GM19372 (cell line): ENCODE measurements at regions not wholly inside any gene's neighbourhood (a gene's known extent, or its start where the extent isn't known, plus 50 kb on each side); places are given as distances from the start of the nearest gene placed in this dataset.

ENCODE experiments used
- ATAC-seq: cut with Tn5 transposase; IDR thresholded peaks from one replicate; pipeline ENCODE4 v1.9.1; 2021; ENCODE audit warnings: mild to moderate bottlenecking, low read depth, moderate library complexity; ENCODE audit not compliant: unreplicated experiment

DNA sequence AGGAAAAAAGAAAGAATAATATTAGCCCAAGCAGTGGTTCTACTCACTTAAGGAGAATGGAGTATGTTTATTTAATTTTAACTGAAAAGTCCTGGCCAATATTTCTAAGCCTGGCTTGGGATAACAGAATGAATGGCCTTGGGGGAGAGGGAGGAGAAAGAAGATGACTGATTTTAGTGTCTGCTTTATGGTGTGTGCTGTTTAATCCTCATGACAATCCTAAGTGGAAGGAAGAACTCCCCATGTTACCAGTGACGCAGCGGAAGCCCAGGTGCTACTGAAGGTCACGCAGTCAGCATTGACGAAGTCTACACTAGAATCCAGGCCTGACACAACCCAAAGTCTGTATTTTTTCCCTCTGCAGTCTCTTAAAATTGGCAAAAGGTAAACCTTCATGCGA, 50.5 kb downstream of the PALM2AKAP2 start:
- no peak for ATAC-seq

DNA sequence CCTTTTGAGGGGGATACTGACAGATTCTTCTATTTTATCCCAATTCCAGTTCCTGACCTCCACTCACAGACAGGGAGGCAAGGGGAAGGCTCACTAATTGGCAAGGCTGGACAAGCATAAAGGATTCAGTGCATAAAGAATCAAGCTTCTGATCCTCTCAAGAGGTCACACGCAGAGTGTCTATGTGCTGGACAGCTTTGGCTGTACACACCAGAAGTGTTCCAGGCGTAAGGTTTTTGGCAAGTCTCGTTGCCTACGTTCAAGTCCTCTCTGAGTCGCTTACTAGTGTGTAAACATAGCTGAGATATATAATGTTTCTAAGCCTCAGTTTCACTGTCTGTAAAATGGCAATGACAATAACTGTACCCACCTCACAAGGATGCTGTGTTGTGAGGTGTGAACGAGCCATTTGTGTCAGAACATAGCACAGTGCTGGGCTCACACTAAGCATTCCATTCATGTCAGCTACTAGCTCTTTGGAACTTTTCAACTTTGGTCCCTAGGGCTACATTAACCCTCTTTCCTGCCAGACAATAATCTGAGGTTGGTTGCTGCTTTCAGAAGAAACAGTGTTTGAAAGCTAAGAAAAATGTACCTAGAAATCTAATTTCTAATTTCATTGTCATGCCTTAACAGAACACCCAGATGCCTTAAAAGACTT, 52.1 kb downstream of the PALM2AKAP2 start:
- ATAC-seq = no peak

DNA sequence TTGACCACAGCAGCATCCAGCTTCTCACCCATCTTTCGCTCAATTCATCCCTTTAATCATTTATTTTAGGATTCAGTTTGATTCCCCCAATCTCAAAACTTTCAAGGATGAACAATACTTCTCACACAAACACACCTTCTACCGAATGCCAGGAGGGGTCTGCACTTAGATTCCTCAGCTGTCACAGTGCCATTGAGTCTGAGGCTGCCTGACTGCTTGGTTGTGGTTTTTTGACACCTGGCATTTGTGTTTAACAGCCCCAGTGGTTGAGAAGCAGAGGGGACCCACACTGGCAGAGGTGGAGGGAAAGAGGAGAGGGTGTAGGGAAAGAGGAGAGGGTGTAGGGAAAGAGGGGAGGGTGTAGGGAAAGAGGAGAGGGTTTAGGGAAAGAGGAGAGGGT, 54.9 kb downstream of the PALM2AKAP2 start:
- no peak for ATAC-seq

DNA sequence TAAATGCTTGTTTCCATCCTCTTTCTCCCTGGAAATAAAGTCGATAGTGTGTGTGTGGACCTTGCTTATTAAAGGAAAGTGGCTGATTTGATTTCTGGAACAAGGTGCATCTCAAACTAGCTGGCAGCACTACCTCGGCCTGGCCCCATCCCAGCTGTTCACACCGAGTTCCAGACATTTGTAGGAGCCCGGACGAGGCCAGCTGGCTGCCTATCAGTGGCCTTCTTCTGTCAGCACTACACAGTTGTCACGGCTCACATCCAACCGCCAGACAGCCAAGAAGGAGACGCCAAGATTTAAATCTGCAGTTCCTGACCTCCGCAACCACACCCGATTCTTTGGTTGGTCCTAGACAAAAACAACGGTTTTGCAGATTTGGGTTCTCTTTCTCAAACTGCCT, 63.6 kb downstream of the PALM2AKAP2 start:
- no peak for ATAC-seq

DNA sequence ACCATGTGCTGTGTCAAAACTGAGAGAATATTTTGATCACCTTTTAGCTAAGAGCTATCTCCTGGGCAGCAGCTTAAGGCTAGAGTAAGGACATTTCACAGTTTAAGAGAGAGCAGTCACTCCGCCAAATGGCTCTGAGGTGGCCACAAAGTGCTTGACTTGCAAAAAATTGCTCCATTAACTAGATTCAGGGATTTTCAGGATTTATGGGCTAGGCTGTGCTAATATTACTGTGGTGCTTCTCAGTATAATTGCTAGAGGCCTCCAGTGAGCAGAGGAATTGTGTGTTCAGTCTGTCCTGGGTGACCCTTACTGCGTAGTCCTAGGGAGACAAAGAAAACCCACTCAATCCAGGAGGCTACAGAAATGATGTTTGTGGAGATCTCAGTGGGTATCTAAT, 65.2 kb downstream of the PALM2AKAP2 start:
- no peak for ATAC-seq

DNA sequence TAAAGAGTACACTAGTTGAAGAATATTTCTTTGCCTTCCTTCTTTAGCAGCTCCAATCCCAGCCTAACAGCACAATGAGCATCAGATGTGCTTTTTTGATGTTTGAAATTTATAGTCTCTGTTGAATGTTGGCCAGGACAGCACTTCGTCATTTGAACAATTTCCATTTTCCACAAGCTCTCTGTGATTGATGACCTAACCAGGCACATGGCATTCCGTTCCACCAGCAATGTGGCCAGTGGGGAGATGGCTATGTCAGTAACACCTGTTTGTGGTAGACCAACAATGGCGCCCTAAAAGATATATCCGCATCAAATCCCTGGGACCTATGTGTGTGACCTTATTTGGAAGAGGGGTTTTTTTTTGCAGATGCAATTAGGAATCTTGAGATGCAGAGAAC, 66.8 kb downstream of the PALM2AKAP2 start:
- no peak for ATAC-seq

DNA sequence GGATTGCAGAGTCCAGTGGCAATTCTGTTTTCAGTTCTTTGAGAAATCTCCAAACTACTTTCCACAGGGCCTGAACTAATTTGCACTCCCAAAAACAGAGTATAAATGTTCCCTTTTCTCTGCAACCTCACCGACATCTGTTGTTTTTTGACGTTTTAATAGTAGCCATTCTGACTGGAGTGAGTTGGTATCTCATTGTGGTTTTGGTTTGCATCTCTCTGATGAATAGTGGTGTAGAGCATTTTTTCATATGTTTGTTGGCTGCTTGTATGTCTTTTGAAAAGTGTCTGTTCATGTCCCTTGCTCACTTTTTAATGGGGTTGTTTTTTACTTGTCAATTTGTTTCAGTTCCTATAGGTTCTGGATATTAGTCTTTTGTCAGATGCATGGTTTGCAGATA, 72.6 kb downstream of the PALM2AKAP2 start:
- no peak for ATAC-seq

DNA sequence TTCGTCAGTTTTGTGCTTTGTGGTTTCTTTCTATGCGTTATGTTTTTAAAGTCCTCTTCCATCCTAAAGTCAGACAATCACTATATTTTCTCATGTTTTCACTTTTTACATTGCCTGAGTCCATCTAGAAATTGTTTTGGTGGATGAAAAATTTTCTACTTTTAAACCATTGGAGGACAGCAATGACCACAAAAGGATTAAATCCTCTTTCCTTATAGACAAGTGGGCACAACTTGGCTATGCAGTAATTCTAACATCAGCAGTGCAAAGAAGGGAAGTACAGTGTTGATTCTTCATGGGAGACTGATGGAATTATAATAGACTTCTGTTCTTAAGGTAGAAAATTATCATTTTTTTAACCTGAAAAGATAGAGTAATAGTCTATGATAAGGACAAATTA, 75.5 kb downstream of the PALM2AKAP2 start:
- ATAC-seq = no peak

DNA sequence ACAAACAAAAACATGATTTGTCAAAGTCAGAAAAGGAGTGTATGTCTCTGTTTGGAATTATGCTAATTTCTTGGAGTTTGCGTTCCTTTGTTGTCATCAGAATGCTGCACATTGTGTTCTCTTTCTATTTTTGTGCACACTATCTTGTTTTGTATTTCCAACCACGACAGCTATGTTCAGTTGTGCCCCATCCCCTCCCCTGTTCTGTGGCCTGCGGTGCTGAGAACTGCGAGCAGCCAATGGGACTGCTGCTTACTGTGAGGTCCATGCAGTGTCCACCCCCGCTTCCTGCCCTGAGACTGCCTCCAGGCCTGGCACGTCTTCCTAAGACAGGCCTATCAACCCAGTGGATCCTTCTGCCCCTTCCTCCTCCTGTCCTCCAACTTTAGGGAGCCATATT, 76.8 kb downstream of the PALM2AKAP2 start:
- ATAC-seq = no peak

DNA sequence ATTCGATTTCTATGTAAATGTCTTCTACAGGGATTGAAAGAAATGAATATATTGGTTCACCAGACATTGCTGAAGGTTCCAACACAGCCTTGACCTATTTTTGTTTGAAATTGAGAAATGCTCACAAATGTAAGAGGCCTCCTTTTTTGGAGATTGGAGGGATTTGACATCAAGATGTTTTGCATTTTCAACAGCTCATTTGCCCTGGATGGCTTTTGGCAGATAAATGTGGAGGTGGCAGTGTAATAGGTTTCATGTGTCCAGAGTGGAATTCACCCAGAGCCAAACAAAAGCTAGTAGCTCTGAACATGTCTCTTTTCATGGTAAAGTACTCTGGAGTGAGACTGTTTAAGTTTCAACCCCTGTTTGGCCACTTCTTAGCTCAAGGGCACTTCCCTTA, 77.3 kb downstream of the PALM2AKAP2 start:
- ATAC-seq = no peak

DNA sequence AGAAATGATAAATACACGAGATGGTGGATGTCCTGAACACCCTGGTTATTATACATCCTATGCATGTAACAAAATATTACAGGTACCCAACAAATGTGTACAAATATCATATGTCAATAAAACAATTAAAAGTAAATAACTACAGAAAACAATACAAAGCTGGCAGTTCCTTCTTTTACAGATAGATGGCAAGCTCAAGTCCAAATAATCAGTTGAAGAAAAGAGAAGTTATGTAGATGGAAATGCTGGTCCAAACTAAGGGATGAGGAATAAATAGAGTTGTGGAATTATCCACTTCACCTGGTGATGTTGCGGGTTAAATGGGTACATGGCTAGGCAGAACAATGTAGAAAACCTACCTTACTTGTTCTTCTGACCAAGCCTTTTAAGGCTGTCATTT, 79.4 kb downstream of the PALM2AKAP2 start:
- no peak for ATAC-seq

DNA sequence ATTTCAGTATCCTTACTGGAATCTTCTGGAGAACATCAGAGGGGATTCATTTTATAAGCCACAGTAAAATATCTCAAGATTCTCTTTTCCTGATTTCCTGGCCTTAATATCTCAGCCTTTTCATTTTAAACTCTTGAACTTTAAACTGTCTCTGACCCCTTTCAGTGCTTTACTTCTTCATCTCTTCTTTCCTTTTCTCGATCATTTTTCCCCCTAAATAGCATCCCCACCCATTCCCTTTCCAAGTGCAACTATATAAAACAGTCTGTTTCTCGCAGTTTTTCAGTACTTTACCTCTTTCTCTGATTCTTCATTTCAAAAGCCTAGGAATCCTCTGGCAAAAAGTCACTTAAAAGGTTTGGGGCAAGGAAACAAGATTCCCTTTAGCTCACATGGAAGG, 80.5 kb downstream of the PALM2AKAP2 start:
- no peak for ATAC-seq

DNA sequence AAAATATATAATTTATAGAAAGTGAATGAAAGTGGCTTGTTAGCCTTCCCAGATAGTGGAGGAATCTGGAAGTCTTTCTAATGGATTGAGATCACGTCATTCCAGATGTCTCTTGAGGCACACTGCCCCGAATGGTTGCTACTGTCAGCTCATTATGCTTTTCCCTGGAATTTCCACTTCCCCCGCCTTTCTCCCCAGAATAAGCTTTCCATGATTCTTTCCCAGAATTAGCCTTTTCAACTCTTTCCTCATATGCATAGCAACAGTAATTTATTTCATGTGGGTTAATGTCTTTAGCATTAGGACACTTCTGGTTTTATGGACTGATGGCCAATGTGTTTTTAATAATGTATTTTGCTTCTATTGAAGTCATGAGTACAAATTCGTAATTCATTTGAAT, 81.5 kb downstream of the PALM2AKAP2 start:
- ATAC-seq = no peak

DNA sequence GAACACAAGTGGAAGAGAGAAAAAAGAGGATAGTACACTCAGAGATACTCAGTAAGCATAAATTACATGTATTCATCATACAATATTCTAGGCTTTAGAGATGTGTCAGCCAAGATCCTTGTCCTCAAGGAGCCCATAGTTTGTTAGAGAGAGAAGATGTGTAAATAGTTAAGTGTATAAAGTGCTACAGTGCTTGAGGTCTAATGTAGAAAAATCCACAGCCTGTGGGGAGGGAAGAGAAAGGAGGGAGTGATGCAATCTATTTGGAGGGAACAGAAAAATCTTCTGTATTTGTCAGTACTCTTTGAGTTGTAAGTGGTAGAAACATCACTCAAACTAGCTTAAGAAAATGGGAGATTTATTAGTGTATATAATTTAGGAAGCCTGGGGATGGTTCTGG, 81.9 kb downstream of the PALM2AKAP2 start:
- ATAC-seq = no peak

DNA sequence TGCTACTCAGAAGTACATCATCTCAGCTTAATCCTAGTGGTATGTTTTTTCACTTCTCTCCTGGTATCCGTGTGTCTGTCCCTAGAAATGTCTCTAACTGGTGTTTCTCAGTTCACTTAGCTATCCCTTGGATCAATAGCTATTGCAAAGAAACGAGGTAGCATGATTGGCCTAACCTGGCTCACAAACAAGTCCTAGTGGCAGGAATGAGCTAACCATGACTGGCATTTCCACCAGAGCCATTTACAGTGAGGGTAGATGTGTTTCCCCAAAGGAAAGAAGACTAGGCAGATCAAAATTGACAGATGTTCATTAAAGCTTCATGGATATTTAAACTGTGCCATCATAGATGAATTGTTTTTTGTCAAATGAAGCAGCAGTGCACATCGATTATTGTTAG, 82.5 kb downstream of the PALM2AKAP2 start:
- ATAC-seq = no peak

DNA sequence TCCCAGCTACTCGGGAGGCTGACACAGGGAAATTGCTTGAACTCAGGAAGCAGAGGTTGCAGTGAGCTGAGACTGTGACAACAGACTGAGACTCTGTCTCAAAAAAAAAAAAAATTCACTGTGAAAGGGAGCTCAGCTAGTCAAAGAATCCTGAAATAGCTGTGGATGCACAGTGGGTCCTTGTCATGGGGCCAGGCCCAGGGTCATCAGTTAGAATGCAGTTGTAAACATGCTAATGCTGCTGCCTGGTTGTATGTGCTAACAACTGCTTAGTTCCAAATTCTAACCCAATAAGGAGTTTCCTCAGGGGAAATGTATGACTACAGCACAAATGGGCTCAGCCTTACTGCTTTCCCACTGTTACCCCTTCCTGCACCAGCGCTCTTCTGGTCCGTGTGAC, 84.0 kb downstream of the PALM2AKAP2 start:
- no peak for ATAC-seq

DNA sequence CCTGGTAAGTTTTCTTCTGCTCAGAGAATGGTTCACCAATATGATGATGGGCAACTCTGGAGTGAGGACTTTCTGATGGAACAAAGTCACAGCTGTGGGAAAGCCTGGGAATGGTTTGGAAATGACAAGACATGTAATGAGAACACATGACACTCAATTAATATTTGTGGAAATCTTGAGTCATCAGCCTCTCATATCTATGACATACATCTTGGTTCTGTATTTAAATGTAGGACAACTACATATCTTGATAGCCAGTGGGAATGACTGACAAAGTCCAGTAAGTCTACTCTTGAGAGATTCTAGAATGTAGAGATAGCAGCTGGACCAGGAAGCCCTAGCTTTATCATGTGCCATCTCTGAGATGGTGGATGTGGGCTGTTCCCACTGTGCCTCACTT, 85.5 kb downstream of the PALM2AKAP2 start:
- ATAC-seq = no peak

DNA sequence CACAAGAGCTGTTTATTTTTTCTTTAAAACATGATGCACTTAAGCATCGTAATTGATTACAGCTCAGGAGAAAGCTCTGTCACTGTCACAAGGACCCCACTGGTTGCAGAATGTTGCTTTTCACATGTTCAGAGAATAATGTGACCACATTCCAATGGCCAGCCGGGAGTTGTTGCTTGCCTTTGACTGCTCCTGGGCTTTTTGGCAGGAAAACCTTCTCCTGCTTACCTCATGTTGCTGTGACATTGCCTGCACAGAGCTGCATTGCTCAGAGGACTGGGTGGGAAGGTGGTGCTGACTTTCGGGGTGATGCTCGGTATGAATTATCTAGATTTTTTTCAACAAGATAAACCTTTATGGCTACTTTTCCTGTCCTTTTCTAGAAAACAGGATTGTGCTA, 88.2 kb downstream of the PALM2AKAP2 start:
- ATAC-seq = no peak

DNA sequence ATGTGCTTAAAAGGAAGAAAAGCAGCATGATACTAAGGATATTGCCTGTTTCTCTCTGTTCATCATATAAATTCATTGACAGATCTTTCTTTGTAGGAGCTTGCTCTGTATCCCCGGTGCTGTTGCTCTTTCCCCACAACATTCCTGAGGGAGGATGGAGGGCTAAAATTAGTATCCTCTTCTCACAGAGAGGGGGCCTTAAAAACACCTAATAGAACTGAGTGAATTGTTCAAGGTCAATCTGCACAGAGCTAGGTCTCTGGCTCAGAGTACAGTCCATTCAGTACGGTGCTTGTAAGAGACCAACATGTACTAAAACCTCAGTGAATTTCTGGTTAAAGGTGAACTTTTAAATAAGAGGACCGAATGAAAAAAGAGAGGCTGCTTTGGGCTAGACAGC, 88.7 kb downstream of the PALM2AKAP2 start:
- no peak for ATAC-seq

DNA sequence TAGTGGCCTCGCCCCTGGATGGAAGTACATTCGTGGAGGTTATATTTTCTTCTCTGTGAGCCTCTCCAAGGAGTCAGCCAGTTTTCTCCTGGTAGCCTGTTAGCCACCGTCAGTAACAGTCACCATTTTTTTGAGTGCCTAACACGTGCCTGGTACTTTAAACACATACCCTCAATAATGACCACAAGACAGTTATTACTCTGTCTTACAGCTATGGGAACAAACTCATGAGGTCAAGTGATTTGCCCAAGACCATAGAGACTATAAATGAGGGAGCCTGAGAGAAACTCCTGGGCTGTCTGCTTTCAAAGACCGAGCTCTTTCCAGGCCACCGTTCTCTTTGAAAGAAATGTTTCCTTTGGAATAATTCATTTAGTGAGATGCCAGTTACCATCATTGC, 90.4 kb downstream of the PALM2AKAP2 start:
- ATAC-seq = no peak

DNA sequence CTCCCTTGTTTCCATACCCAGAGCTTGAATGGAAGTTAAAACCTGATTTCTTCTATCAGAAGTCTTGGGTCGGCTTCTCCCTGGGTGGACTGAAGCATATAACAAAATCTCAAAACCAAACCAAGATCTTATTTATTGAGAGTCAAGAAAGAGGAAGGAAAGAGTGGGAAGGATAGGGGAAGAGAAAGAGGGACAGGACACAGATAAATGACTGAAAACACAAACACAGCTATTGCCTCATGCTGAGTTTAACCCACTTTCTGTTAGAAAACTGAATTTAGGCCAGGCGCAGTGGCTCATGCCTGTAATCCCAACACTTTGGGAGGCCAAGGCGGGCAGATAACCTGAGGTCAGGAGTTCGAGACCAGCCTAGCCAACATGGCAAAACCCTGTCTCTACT, 92.9 kb downstream of the PALM2AKAP2 start:
- ATAC-seq = no peak

DNA sequence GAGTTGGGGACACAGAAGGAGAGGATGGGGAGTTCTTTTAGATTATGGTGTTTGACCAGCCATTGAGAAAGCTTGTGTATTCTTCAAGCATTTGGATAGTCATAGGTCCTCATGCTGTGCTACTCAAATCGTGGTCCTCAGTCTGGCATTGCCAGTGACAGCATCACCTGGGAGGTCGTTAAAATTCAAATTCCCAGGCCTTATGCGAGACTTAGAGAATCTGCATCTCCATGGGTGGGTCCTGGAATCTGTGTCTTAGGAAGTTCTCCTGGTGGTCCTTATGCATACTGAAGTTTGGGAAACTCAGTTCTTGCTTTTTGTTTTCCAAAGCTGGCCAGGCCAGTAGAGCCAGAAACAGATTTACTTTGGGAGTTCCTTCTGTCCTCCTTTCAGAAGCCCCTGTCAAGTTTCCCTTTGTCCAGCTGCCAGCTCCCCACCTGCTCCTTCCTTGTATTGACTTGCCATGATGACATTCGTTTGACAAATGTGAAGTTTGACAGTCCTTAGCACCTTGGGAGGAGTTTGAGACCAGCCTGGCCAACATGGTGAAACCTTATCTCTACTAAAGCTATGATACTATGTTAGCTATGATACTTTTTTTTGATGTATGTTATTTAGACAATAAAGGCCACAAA, 95.6 kb downstream of the PALM2AKAP2 start:
- ATAC-seq = no peak
